ENCODE measurements at regions not wholly inside any gene's neighbourhood (a gene's known extent, or its start where the extent isn't known, plus 50 kb on each side); places are given as distances from the start of the nearest gene placed in this dataset.

- no peak overlapping the region for H3K27ac ChIP-seq
- H3K27me3 ChIP-seq: peaks cover 0 to 4% (median 0%) of the 10 kb centered on the region in 4 donors
- DNase-seq (no peak), ATAC-seq (no peak), FAIRE-seq (no peak)
- H3K4me1 ChIP-seq: no peaks in the 10 kb centered on the region
- no peak overlapping the region for H3K4me3 ChIP-seq
- WGBS, 2 donors: 41 to 61% methylated on average over 1 of the region's 1 CpG
- no peaks in the 10 kb centered on the region for H3K9me3 ChIP-seq
- no peak for TF ChIP-seq CTCF (IDR thresholded peaks at IDR 0.05)
- intact Hi-C loops (cut with DNase I): no loop called here
- no peaks in the 10 kb centered on the region for H3K36me3 ChIP-seq
These were observed 516.1 kb downstream of the ANXA1 start for GRCh38 chr9:73667749-73668148.

GRCh38 chr9:73680831-73681230, 529.2 kb downstream of the ANXA1 start:
- H3K4me1 ChIP-seq: no peaks in the 10 kb centered on the region
- FAIRE-seq (no peak), DNase-seq (no peak), ATAC-seq (no peak)
- H3K36me3 ChIP-seq: no peaks in the 10 kb centered on the region
- no peak for TF ChIP-seq CTCF (IDR thresholded peaks at IDR 0.05)
- no peak overlapping the region for H3K27ac ChIP-seq
- WGBS, 2 donors: 44 to 50% methylated on average over 6 of the region's 6 CpGs
- no peaks in the 10 kb centered on the region for H3K27me3 ChIP-seq
- intact Hi-C loops (cut with DNase I): no loop called here
- H3K9me3 ChIP-seq: no peaks in the 10 kb centered on the region
- no peak overlapping the region for H3K4me3 ChIP-seq

GRCh38 chr9:73682789-73683188, 531.1 kb downstream of the ANXA1 start:
- intact Hi-C loops (cut with DNase I): no loop called here
- TF ChIP-seq CTCF (IDR thresholded peaks at IDR 0.05): no peak
- no peak for ATAC-seq
- no peak overlapping the region for H3K27ac ChIP-seq
- H3K4me1 ChIP-seq: no peaks in the 10 kb centered on the region
- FAIRE-seq: no peak
- H3K9me3 ChIP-seq: no peaks in the 10 kb centered on the region
- no peak overlapping the region for H3K4me3 ChIP-seq
- no peaks in the 10 kb centered on the region for H3K36me3 ChIP-seq
- DNase-seq: no peak
- H3K27me3 ChIP-seq: no peaks in the 10 kb centered on the region

- ATAC-seq: no peak
- Histone ChIP-seq H3K4me1 (no peaks in the 10 kb centered on the region), H3K9me3 (no peaks in the 10 kb centered on the region), H3K36me3 (no peaks in the 10 kb centered on the region), H3K27ac (no peak overlapping the region), H3K4me3 (no peak overlapping the region), H3K27me3 (no peaks in the 10 kb centered on the region)
- DNase-seq: no peak
- no peak for TF ChIP-seq CTCF (IDR thresholded peaks at IDR 0.05)
- intact Hi-C loops (cut with DNase I): no loop called here
- no peak for FAIRE-seq
These were observed 532.4 kb downstream of the ANXA1 start for GRCh38 chr9:73683862-73684591.

GRCh38 chr9:73684601-73685000, 532.9 kb downstream of the ANXA1 start:
- Histone ChIP-seq H3K4me1 (no peaks in the 10 kb centered on the region), H3K4me3 (no peak overlapping the region), H3K27ac (no peak overlapping the region), H3K36me3 (no peaks in the 10 kb centered on the region), H3K9me3 (no peaks in the 10 kb centered on the region), H3K27me3 (no peaks in the 10 kb centered on the region)
- WGBS, 2 donors: 39 to 56% methylated on average over 3 of the region's 3 CpGs
- no peak for TF ChIP-seq CTCF (IDR thresholded peaks at IDR 0.05)
- DNase-seq (no peak), ATAC-seq (no peak), FAIRE-seq (no peak)
- intact Hi-C loops (cut with DNase I): no loop called here
